22Rv1 (cell line): ENCODE measurements at regions not wholly inside any gene's neighbourhood (a gene's known extent, or its start where the extent isn't known, plus 50 kb on each side); places are given as distances from the start of the nearest gene placed in this dataset.

Experiments
- H3K27ac ChIP-seq: fragments of 450-650 bp; 2 replicates; pipeline ENCODE4 v1.5.1; 2017
- CTCF ChIP-seq: fragments of 450-650 bp; IDR thresholded peaks from 2 replicates; pipeline ENCODE4 v1.5.1; 2017; ENCODE audit warnings: mild to moderate bottlenecking
- ZFX ChIP-seq: fragments of 450-650 bp; IDR thresholded peaks from 2 replicates; pipeline ENCODE4 v1.6.1; 2017; ENCODE audit warnings: antibody characterized with exemption, borderline replicate concordance

- TF ChIP-seq ZFX = no peak
- no peak for TF ChIP-seq CTCF
- no peak overlapping the region for H3K27ac ChIP-seq
Observed at GRCh38 chr17:72376526-72377345, 255.9 kb downstream of the SOX9 start.

DNA sequence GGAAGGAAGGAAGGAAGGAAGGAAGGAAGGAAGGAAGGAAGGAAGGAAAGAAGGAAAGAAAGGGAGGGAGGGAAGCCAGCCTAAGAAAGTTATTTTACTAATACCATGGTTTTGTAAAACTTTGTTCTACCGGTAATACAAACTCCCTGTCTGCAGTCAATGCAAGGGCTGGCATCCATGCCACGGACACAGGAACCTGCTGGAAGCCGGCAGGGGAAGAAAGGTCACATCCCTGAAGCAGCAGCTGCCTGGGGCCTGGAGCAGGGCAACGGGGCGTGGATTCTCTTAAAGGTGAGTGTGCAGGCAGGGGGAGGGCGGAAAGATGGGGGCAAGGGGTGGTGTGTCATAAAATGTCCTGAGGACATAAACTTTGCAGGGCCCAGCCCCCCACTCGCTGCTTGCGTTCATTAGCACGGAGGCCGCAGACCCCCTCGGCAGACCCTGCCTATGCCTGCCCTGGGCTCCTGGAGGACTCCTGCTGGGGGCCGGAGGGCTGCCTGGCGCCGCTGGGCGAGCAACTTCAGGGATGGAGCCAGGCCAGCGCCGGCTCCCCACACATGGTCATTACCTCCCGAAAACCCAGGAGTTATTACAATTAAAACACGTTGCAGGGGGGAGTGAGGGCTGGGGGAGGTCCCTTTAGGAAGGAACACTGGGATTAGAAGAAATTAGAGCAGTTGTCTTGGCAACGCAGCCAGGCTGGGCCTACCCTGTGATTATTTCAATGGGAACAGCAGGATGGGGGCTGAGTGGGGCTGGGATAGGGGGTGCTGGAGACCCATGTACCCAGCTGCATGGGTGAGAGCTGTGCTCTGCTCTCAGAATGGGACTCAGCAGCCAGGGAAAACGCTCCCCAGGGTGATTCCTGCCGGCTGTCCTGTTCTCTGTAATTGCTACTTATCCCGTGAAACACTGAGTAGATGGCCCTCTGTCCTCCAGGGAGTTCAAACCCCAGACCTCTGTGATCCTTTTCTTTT is 257.9 kb downstream of the SOX9 start:
- H3K27ac ChIP-seq = no peak overlapping the region
- TF ChIP-seq CTCF (no peak), ZFX (no peak)

GRCh38 chr17:72379516-72379915 is 258.7 kb downstream of the SOX9 start:
- TF ChIP-seq ZFX (no peak), CTCF (no peak)
- H3K27ac ChIP-seq = no peak overlapping the region

- TF ChIP-seq CTCF (no peak), ZFX (no peak)
- H3K27ac ChIP-seq = no peak overlapping the region
Observed at GRCh38 chr17:72380120-72380519, 259.3 kb downstream of the SOX9 start.

DNA sequence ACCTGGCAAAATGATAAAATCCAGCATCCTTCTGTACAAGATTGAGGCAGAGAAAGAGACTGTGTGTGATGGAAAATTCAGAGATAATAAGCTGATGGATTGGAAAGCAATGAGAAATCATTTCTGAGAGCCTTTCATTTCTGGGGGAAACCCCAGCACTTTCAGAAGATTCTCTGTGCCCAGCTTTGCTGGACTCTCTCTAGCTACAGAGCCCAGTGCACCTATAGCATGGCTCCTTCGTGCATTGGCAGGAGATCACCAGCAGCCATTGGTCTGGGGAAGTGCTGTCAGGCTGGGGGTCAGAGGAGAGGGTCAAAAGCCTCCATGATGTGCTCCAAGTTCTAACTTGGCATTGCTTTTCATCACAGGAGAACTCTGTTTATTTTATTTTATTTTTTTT is 259.9 kb downstream of the SOX9 start:
- TF ChIP-seq CTCF = no peak
- no peak for TF ChIP-seq ZFX
- H3K27ac ChIP-seq = no peak overlapping the region

- TF ChIP-seq ZFX = no peak
- no peak for TF ChIP-seq CTCF
- no peak overlapping the region for H3K27ac ChIP-seq
Observed at GRCh38 chr17:72381597-72382397, 261.0 kb downstream of the SOX9 start.
